ENCODE measurements at regions not wholly inside any gene's neighbourhood (a gene's known extent, or its start where the extent isn't known, plus 50 kb on each side); places are given as distances from the start of the nearest gene placed in this dataset.

DNA sequence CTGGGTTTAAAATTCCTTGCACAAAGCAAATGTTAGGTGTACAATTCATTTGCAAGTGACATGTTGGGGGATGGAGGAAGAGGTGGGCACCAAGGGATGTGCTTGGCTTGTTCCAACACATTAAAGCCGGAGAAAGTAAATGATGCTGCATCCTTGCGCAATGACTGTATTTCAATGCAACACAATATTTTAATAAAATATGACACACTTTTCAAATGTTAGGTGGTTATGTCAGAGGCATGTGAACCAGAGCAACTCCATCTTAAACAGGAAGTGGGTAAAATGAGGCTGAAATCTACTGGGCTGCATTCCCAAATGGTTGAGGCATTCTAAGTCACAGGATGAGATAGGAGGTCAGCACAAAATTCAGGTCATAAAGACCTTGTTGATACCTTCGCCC, 53.6 kb upstream of the ARHGAP5 start:
- TF ChIP-seq, protein P1, sequence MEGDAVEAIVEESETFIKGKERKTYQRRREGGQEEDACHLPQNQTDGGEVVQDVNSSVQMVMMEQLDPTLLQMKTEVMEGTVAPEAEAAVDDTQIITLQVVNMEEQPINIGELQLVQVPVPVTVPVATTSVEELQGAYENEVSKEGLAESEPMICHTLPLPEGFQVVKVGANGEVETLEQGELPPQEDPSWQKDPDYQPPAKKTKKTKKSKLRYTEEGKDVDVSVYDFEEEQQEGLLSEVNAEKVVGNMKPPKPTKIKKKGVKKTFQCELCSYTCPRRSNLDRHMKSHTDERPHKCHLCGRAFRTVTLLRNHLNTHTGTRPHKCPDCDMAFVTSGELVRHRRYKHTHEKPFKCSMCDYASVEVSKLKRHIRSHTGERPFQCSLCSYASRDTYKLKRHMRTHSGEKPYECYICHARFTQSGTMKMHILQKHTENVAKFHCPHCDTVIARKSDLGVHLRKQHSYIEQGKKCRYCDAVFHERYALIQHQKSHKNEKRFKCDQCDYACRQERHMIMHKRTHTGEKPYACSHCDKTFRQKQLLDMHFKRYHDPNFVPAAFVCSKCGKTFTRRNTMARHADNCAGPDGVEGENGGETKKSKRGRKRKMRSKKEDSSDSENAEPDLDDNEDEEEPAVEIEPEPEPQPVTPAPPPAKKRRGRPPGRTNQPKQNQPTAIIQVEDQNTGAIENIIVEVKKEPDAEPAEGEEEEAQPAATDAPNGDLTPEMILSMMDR (IDR thresholded peaks at IDR 0.05): no peak
- TF ChIP-seq POLR2A (IDR thresholded peaks at IDR 0.05): no peak
